GM19467 (cell line): ENCODE measurements at regions not wholly inside any gene's neighbourhood (a gene's known extent, or its start where the extent isn't known, plus 50 kb on each side); places are given as distances from the start of the nearest gene placed in this dataset.

Experiments
- ATAC-seq: cut with Tn5 transposase; IDR thresholded peaks from one replicate; pipeline ENCODE4 v1.9.1; 2021; ENCODE audit warnings: mild to moderate bottlenecking, moderate library complexity; ENCODE audit not compliant: unreplicated experiment

- ATAC-seq = no peak
Observed at GRCh38 chr5:73267766-73268435, 94.9 kb downstream of the TMEM174 start.

- ATAC-seq = no peak
Observed at GRCh38 chr5:73266925-73267765, 94.2 kb downstream of the TMEM174 start.

GRCh38 chr5:73266176-73266738 is 93.3 kb downstream of the TMEM174 start:
- no peak for ATAC-seq

- no peak for ATAC-seq
Observed at GRCh38 chr5:73265641-73266040, 92.6 kb downstream of the TMEM174 start.

- no peak for ATAC-seq
Observed at GRCh38 chr5:73264631-73265030, 91.6 kb downstream of the TMEM174 start.

- no peak for ATAC-seq
Observed at GRCh38 chr5:73263001-73263710, 90.2 kb downstream of the TMEM174 start.

GRCh38 chr5:73256862-73257261 is 83.9 kb downstream of the TMEM174 start:
- no peak for ATAC-seq

GRCh38 chr5:73256462-73256861 is 83.5 kb downstream of the TMEM174 start:
- no peak for ATAC-seq

GRCh38 chr5:73256012-73256411 is 83.0 kb downstream of the TMEM174 start:
- no peak for ATAC-seq

GRCh38 chr5:73254642-73255041 is 81.6 kb downstream of the TMEM174 start:
- no peak for ATAC-seq

- ATAC-seq = no peak
Observed at GRCh38 chr5:73253047-73253660, 80.2 kb downstream of the TMEM174 start.

GRCh38 chr5:73250645-73251044 is 77.7 kb downstream of the TMEM174 start:
- ATAC-seq = no peak

- no peak for ATAC-seq
Observed at GRCh38 chr5:73242735-73243134, 69.7 kb downstream of the TMEM174 start.

GRCh38 chr5:73238873-73239272 is 65.9 kb downstream of the TMEM174 start:
- no peak for ATAC-seq

GRCh38 chr5:73236541-73237128 is 63.6 kb downstream of the TMEM174 start:
- ATAC-seq = no peak

- no peak for ATAC-seq
Observed at GRCh38 chr5:73234204-73234555, 61.2 kb downstream of the TMEM174 start.

- no peak for ATAC-seq
Observed at GRCh38 chr5:73233461-73234203, 60.6 kb downstream of the TMEM174 start.

GRCh38 chr5:73233053-73233460 is 60.1 kb downstream of the TMEM174 start:
- ATAC-seq = no peak

GRCh38 chr5:73232266-73233041 is 59.5 kb downstream of the TMEM174 start:
- ATAC-seq = no peak
